RWPE1 (cell line): ENCODE measurements at regions not wholly inside any gene's neighbourhood (a gene's known extent, or its start where the extent isn't known, plus 50 kb on each side); places are given as distances from the start of the nearest gene placed in this dataset.

Source experiments
- CTCF ChIA-PET: fragments of 350-600 bp; sonication (Branson Sonifier 250); formaldehyde crosslinking; extraction: SDS; loops from one replicate; lab custom pipeline; 2021; lab: Yijun Ruan, JAX
- POLR2A ChIA-PET: fragments of 400-600 bp; formaldehyde crosslinking; extraction: SDS; loops from one replicate; lab custom pipeline; 2020; ENCODE audit warnings: antibody characterized with exemption; ENCODE audit not compliant: low non-redundant PET; lab: Yijun Ruan, JAX
- DNase-seq: peaks from one replicate; pipeline ENCODE4 v3.0.0; 2012; ENCODE audit warnings: low spot score
- H3K27ac ChIP-seq: fragments of 450-650 bp; 2 replicates; pipeline ENCODE4 v1.5.1; 2017
- TF ChIP-seq, protein P1 (sequence below): fragments of 450-650 bp; conservative IDR thresholded peaks from 2 replicates; pipeline ENCODE4 v1.5.1; 2017; ENCODE audit warnings: low read depth, mild to moderate bottlenecking

DNA sequence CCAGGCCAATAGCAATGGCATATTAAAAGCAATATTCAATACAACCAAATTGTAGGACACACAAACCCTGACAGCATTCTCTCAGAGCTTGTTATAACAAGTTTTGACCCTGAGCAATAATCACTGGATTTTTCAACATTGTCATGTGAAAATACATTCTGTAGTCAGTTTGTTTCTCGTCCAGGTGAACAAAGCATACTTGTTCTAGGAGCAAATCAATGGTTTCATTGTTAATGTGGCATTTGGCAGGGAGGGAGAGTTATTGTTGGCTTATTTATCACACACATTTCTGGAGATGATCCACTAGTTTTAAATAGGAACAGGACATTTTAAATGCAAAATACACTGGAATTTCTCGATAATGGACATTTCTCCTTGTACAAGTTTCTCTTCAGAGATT is 69.9 kb upstream of the L3MBTL4 start:
- TF ChIP-seq, protein P1, sequence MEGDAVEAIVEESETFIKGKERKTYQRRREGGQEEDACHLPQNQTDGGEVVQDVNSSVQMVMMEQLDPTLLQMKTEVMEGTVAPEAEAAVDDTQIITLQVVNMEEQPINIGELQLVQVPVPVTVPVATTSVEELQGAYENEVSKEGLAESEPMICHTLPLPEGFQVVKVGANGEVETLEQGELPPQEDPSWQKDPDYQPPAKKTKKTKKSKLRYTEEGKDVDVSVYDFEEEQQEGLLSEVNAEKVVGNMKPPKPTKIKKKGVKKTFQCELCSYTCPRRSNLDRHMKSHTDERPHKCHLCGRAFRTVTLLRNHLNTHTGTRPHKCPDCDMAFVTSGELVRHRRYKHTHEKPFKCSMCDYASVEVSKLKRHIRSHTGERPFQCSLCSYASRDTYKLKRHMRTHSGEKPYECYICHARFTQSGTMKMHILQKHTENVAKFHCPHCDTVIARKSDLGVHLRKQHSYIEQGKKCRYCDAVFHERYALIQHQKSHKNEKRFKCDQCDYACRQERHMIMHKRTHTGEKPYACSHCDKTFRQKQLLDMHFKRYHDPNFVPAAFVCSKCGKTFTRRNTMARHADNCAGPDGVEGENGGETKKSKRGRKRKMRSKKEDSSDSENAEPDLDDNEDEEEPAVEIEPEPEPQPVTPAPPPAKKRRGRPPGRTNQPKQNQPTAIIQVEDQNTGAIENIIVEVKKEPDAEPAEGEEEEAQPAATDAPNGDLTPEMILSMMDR: no peak
- H3K27ac ChIP-seq: no peak overlapping the region
- CTCF ChIA-PET: no interaction called here
- no peak for DNase-seq
- POLR2A ChIA-PET: no interaction called here

DNA sequence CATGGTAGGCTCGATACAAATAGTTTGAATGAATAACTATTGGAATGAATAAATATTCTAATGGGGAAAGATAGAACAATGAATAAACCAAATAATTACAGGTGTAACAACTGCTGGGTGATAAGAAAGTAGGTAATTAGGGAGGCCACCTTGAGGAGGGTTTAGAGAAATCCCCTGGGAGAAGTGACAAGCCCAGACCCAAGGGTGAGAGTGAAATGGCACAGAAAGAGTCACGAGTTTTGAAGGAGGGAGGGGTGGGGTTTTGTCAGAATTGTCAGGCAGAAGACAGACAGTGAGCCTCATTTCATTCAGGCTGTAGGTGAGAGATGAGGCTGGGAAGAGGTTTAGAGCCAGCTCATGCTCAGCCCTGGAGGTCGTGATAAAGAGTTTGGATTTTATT is 71.6 kb upstream of the L3MBTL4 start:
- no peak overlapping the region for H3K27ac ChIP-seq
- POLR2A ChIA-PET: no interaction called here
- CTCF ChIA-PET: no interaction called here
- no peak for DNase-seq
- TF ChIP-seq, protein P1: no peak

DNA sequence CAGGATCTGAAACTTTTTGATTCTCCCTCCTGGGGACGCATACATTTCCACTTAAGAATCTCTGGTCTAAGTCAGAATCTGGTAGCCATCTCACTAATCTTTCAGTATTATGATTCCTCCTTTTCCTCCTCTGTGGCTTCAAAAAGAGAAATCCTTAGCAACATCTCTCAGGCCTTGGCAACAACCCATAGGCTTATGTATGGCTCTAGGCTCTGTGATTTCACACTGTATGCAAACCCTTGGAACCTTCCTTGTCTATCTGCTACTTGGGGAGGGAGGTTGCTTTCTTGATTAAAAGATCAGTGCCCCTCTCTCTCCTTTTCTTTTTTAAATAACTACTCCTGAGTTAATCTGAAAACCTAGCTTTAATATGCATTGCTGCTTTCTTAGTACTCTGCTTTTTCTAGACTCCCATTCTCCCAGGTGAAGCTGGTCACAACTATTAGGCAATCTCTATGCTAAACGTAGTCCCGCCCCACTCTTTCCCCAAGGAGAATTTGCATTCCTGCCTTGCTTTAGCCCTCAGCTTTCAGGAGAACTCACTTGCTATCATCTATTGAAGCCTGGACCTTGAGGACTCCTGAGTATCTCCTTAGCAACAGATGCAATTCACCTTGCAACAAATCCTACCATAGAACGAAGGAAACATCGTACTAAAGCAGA is 72.2 kb upstream of the L3MBTL4 start:
- DNase-seq: no peak
- no peak overlapping the region for H3K27ac ChIP-seq
- TF ChIP-seq, protein P1: no peak
- CTCF ChIA-PET: no interaction called here
- POLR2A ChIA-PET: no interaction called here

DNA sequence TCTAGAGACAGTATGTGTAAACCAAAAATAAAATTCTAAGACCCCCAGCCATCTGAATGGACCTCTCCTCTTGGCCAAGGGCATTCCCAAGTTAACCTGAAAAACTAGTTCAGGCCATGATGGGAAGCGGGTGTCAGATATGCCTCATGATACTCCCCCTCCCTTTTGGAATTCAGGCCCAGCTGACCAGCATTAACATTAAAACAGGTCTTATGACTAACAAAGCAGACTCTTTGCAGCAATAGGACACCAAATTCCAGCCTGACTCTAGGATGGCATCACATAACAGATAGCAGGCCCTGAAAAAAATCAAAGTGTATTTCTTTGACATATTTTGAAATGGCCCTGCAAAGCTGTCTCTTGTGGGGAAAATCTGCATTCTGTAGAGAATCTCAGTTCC is 73.3 kb upstream of the L3MBTL4 start:
- ChIA-PET POLR2A (no interaction called here), CTCF (no interaction called here)
- H3K27ac ChIP-seq: no peak overlapping the region
- TF ChIP-seq, protein P1: no peak
- DNase-seq: no peak

DNA sequence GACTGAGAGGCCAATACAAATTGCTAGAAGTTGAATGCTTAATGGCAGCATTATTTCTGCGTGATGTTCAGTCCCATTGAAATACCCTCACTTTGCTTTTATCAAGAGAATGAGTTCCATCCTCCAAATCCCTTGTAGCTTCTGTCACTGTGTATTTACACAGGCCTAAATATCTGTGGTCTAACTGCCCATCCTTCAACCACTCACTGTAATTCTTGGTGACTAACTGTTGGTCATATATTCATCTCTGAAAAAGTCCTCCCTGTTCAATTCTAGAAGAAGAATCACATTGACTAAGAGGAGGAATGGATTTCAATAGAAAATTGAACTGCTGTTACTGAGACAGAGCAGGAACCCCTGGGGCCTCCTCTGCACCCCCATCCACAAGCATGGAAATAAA is 74.2 kb upstream of the L3MBTL4 start:
- H3K27ac ChIP-seq: no peak overlapping the region
- TF ChIP-seq, protein P1: no peak
- DNase-seq: no peak
- ChIA-PET POLR2A (no interaction called here), CTCF (no interaction called here)

DNA sequence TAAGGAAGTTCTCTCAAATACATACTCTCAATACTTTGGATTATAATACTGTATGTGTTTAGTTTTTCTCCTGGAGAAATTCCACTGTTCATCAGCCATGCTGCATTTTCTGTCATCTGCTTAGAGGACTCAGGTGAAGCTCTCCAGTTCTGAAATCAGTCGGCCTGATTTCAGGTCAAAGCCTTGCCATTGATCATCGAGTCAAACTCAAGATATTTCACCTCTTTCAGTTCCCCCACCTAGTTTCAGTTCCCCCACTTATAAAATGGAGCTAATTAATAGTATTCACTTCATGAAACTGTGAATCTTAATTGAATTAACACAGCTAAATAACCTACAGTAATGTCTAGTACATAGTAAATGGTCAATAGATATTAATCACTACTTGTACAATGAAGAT is 75.3 kb upstream of the L3MBTL4 start:
- H3K27ac ChIP-seq: no peak overlapping the region
- no peak for DNase-seq
- ChIA-PET CTCF (interaction anchor here (0.6 kb wide), 1 partner anchor 1238 kb away, joined by 5 read pairs; no protein-coding TSS in a partner anchor), POLR2A (no interaction called here)
- TF ChIP-seq, protein P1: no peak
